Cardiac septum (tissue), 1 donor: ENCODE measurements at regions not wholly inside any gene's neighbourhood (a gene's known extent, or its start where the extent isn't known, plus 50 kb on each side); places are given as distances from the start of the nearest gene placed in this dataset.
"Not testable (repeated sequence)": the region's sequence is repeated elsewhere in the genome, so short reads cannot be mapped to it uniquely, and the experiment has no call there.

Experiments
- DNase-seq: peaks from one replicate; pipeline ENCODE4 v3.0.0-alpha.2; 2020; ENCODE audit warnings: low spot score
- intact Hi-C: fragments of 100-400 bp; cut with DNase I; formaldehyde crosslinking; loops from one replicate; pipeline ENCODE4 v1.14.0; 2022
- donor health status: DM: no; HTN: no; CAD: no.

- DNase-seq: peak; percentile 35
- intact Hi-C loops: not testable (repeated sequence)
Measured at GRCh38 chr16:21422824-21423223, 144.7 kb upstream of the CRYM start.

GRCh38 chr16:21404699-21405098 lies 126.6 kb upstream of the CRYM start:
- intact Hi-C loops, DNase-seq: not testable (repeated sequence)

GRCh38 chr16:21397866-21398265 lies 119.8 kb upstream of the CRYM start:
- intact Hi-C loops: not testable (repeated sequence)
- DNase-seq: peak; percentile 19

GRCh38 chr16:21396545-21396944 lies 118.5 kb upstream of the CRYM start:
- intact Hi-C loops, DNase-seq: not testable (repeated sequence)

GRCh38 chr16:21390634-21391033 lies 112.5 kb upstream of the CRYM start:
- DNase-seq, intact Hi-C loops: not testable (repeated sequence)

- intact Hi-C loops, DNase-seq: not testable (repeated sequence)
Measured at GRCh38 chr16:21389860-21390259, 111.8 kb upstream of the CRYM start.

- intact Hi-C loops, DNase-seq: not testable (repeated sequence)
Measured at GRCh38 chr16:21387757-21388156, 109.7 kb upstream of the CRYM start.

- DNase-seq, intact Hi-C loops: not testable (repeated sequence)
Measured at GRCh38 chr16:21386201-21386915, 108.3 kb upstream of the CRYM start.

- intact Hi-C loops, DNase-seq: not testable (repeated sequence)
Measured at GRCh38 chr16:21383682-21384081, 105.6 kb upstream of the CRYM start.

- DNase-seq, intact Hi-C loops: not testable (repeated sequence)
Measured at GRCh38 chr16:21379645-21380044, 101.6 kb upstream of the CRYM start.

- DNase-seq, intact Hi-C loops: not testable (repeated sequence)
Measured at GRCh38 chr16:21376196-21376899, 98.3 kb upstream of the CRYM start.

GRCh38 chr16:21375334-21375733 lies 97.2 kb upstream of the CRYM start:
- DNase-seq, intact Hi-C loops: not testable (repeated sequence)

- DNase-seq, intact Hi-C loops: not testable (repeated sequence)
Measured at GRCh38 chr16:21373454-21373853, 95.4 kb upstream of the CRYM start.

GRCh38 chr16:21372862-21373261 lies 94.8 kb upstream of the CRYM start:
- DNase-seq, intact Hi-C loops: not testable (repeated sequence)

- intact Hi-C loops, DNase-seq: not testable (repeated sequence)
Measured at GRCh38 chr16:21372162-21372835, 94.2 kb upstream of the CRYM start.

GRCh38 chr16:21370791-21371190 lies 92.7 kb upstream of the CRYM start:
- DNase-seq, intact Hi-C loops: not testable (repeated sequence)

- intact Hi-C loops, DNase-seq: not testable (repeated sequence)
Measured at GRCh38 chr16:21368973-21369942, 91.2 kb upstream of the CRYM start.

- DNase-seq, intact Hi-C loops: not testable (repeated sequence)
Measured at GRCh38 chr16:21367733-21368421, 89.8 kb upstream of the CRYM start.
